Parathyroid adenoma (tissue), 2 donors: ENCODE measurements at regions not wholly inside any gene's neighbourhood (a gene's known extent, or its start where the extent isn't known, plus 50 kb on each side); places are given as distances from the start of the nearest gene placed in this dataset.

Experiments
- H2AFZ ChIP-seq: fragments of 300-600 bp; sonication (generic); one replicate; pipeline ENCODE4 v1.7.0; 2017; ENCODE audit warnings: antibody characterized with exemption, mild to moderate bottlenecking
- H3K27ac ChIP-seq: fragments of 300-600 bp; sonication (generic); one replicate; pipeline ENCODE4 v1.7.0; 2017
- H3K27me3 ChIP-seq: fragments of 300-600 bp; sonication (generic); one replicate; pipeline ENCODE4 v1.7.0; 2017; ENCODE audit warnings: low read length; ENCODE audit not compliant: control insufficient read depth, insufficient read depth
- H3K36me3 ChIP-seq: fragments of 300-600 bp; sonication (generic); one replicate; pipeline ENCODE4 v1.7.0; 2017; ENCODE audit warnings: low read length; ENCODE audit not compliant: control insufficient read depth, insufficient read depth
- H3K4me1 ChIP-seq: fragments of 300-600 bp; sonication (generic); one replicate; pipeline ENCODE4 v1.7.0; 2017; ENCODE audit warnings: control low read depth
- H3K4me2 ChIP-seq: fragments of 300-600 bp; sonication (generic); one replicate; pipeline ENCODE4 v1.7.0; 2017; ENCODE audit warnings: low read length
- H3K4me3 ChIP-seq: fragments of 300-600 bp; sonication (generic); one replicate; pipeline ENCODE4 v1.7.0; 2017; ENCODE audit warnings: low read depth, low read length
- H3K79me2 ChIP-seq: fragments of 300-600 bp; sonication (generic); one replicate; pipeline ENCODE4 v1.7.0; 2017; ENCODE audit warnings: control low read depth
- H3K9ac ChIP-seq: fragments of 300-600 bp; sonication (generic); one replicate; pipeline ENCODE4 v1.7.0; 2017; ENCODE audit warnings: mild to moderate bottlenecking
- H3K9me3 ChIP-seq: fragments of 300-600 bp; sonication (generic); one replicate; pipeline ENCODE4 v1.7.0; 2017; ENCODE audit warnings: low read length; ENCODE audit not compliant: control insufficient read depth
- CTCF ChIP-seq: fragments of 300-600 bp; sonication (generic); IDR thresholded peaks from one replicate; pipeline ENCODE4 v1.7.0; 2017; ENCODE audit warnings: antibody characterized with exemption, mild to moderate bottlenecking
- donor health status: primary hyperparathyroidism.

GRCh38 chr9:89662718-89663613, 58.2 kb downstream of the GADD45G start:
- no peak for TF ChIP-seq CTCF
- Histone ChIP-seq H3K9me3 (no peaks in the 10 kb centered on the region), H3K27me3 (no peaks in the 10 kb centered on the region), H3K79me2 (no peaks in the 10 kb centered on the region), H3K9ac (no peak overlapping the region), H2AFZ (no peak overlapping the region), H3K4me2 (peak overlapping the region; percentile 5), H3K4me3 (no peak overlapping the region), H3K4me1 (peaks cover 34% of the 10 kb centered on the region), H3K36me3 (no peaks in the 10 kb centered on the region), H3K27ac (peak overlapping the region; percentile 93)

GRCh38 chr9:89663614-89663970, 58.8 kb downstream of the GADD45G start:
- Histone ChIP-seq H3K9me3 (no peaks in the 10 kb centered on the region), H3K27me3 (no peaks in the 10 kb centered on the region), H3K9ac (no peak overlapping the region), H3K27ac (peak overlapping the region; percentile 93), H2AFZ (no peak overlapping the region), H3K4me1 (peaks cover 31% of the 10 kb centered on the region), H3K36me3 (no peaks in the 10 kb centered on the region), H3K4me3 (no peak overlapping the region), H3K4me2 (peak overlapping the region; percentile 2), H3K79me2 (no peaks in the 10 kb centered on the region)
- TF ChIP-seq CTCF, result no peak

- TF ChIP-seq CTCF, result no peak
- H3K36me3 ChIP-seq, result no peaks in the 10 kb centered on the region
- no peaks in the 10 kb centered on the region for H3K9me3 ChIP-seq
- peak overlapping the region; percentile 93 for H3K27ac ChIP-seq
- peaks cover 31% of the 10 kb centered on the region for H3K4me1 ChIP-seq
- no peaks in the 10 kb centered on the region for H3K27me3 ChIP-seq
- peak overlapping the region; percentile 25 for H3K4me2 ChIP-seq
- H3K9ac ChIP-seq, result no peak overlapping the region
- H3K4me3 ChIP-seq, result no peak overlapping the region
- H2AFZ ChIP-seq, result no peak overlapping the region
- no peaks in the 10 kb centered on the region for H3K79me2 ChIP-seq
Measured at GRCh38 chr9:89664010-89664409, 59.2 kb downstream of the GADD45G start.

- H3K4me1 ChIP-seq, result peaks cover 31% of the 10 kb centered on the region
- no peak overlapping the region for H2AFZ ChIP-seq
- TF ChIP-seq CTCF, result no peak
- no peak overlapping the region for H3K4me3 ChIP-seq
- H3K36me3 ChIP-seq, result no peaks in the 10 kb centered on the region
- H3K79me2 ChIP-seq, result no peaks in the 10 kb centered on the region
- peak overlapping the region; percentile 93 for H3K27ac ChIP-seq
- no peak overlapping the region for H3K9ac ChIP-seq
- peak overlapping the region; percentile 25 for H3K4me2 ChIP-seq
- H3K9me3 ChIP-seq, result no peaks in the 10 kb centered on the region
- no peaks in the 10 kb centered on the region for H3K27me3 ChIP-seq
Measured at GRCh38 chr9:89664896-89665329, 60.1 kb downstream of the GADD45G start.

GRCh38 chr9:89666364-89666763, 61.6 kb downstream of the GADD45G start:
- Histone ChIP-seq H3K9me3 (no peaks in the 10 kb centered on the region), H3K4me2 (no peak overlapping the region), H2AFZ (no peak overlapping the region), H3K9ac (no peak overlapping the region), H3K36me3 (no peaks in the 10 kb centered on the region), H3K4me3 (no peak overlapping the region), H3K4me1 (peaks cover 26% of the 10 kb centered on the region), H3K27ac (no peak overlapping the region), H3K27me3 (no peaks in the 10 kb centered on the region), H3K79me2 (no peaks in the 10 kb centered on the region)
- no peak for TF ChIP-seq CTCF
